GM21717 (cell line): ENCODE measurements at regions not wholly inside any gene's neighbourhood (a gene's known extent, or its start where the extent isn't known, plus 50 kb on each side); places are given as distances from the start of the nearest gene placed in this dataset.

Experiments used
- ATAC-seq: cut with Tn5 transposase; IDR thresholded peaks from one replicate; pipeline ENCODE4 v1.9.1; 2021; ENCODE audit warnings: mild to moderate bottlenecking, moderate library complexity; ENCODE audit not compliant: unreplicated experiment

- no peak for ATAC-seq
Measured at GRCh38 chr3:94256888-94257813, 194.3 kb downstream of the NSUN3 start.

GRCh38 chr3:94258851-94259250 lies 196.0 kb downstream of the NSUN3 start:
- no peak for ATAC-seq

- no peak for ATAC-seq
Measured at GRCh38 chr3:94259291-94259690, 196.4 kb downstream of the NSUN3 start.

- ATAC-seq = no peak
Measured at GRCh38 chr3:94269763-94270162, 206.9 kb downstream of the NSUN3 start.

- no peak for ATAC-seq
Measured at GRCh38 chr3:94272016-94272415, 209.2 kb downstream of the NSUN3 start.

GRCh38 chr3:94280958-94281357 lies 218.1 kb downstream of the NSUN3 start:
- ATAC-seq = no peak

- no peak for ATAC-seq
Measured at GRCh38 chr3:94285872-94286271, 223.0 kb downstream of the NSUN3 start.

- no peak for ATAC-seq
Measured at GRCh38 chr3:94291686-94292085, 228.8 kb downstream of the NSUN3 start.

- no peak for ATAC-seq
Measured at GRCh38 chr3:94292151-94292550, 229.3 kb downstream of the NSUN3 start.

GRCh38 chr3:94293793-94294195 lies 230.9 kb downstream of the NSUN3 start:
- ATAC-seq = no peak

GRCh38 chr3:94294806-94295205 lies 231.9 kb downstream of the NSUN3 start:
- ATAC-seq = no peak

- ATAC-seq = no peak
Measured at GRCh38 chr3:94299716-94300115, 236.9 kb downstream of the NSUN3 start.

GRCh38 chr3:94301366-94301765 lies 238.5 kb downstream of the NSUN3 start:
- ATAC-seq = no peak

GRCh38 chr3:94303266-94303665 lies 240.4 kb downstream of the NSUN3 start:
- no peak for ATAC-seq

GRCh38 chr3:94303897-94304296 lies 241.0 kb downstream of the NSUN3 start:
- ATAC-seq = no peak

GRCh38 chr3:94304954-94305353 lies 242.1 kb downstream of the NSUN3 start:
- no peak for ATAC-seq

GRCh38 chr3:94305835-94306611 lies 243.2 kb downstream of the NSUN3 start:
- no peak for ATAC-seq

GRCh38 chr3:94307588-94307987 lies 244.7 kb downstream of the NSUN3 start:
- ATAC-seq = no peak

- ATAC-seq = no peak
Measured at GRCh38 chr3:94308767-94309166, 245.9 kb downstream of the NSUN3 start.

GRCh38 chr3:94310341-94311135 lies 247.7 kb downstream of the NSUN3 start:
- ATAC-seq = no peak

- ATAC-seq = no peak
Measured at GRCh38 chr3:94311651-94312050, 248.8 kb downstream of the NSUN3 start.
